CD4-positive, alpha-beta memory T cell (primary cell): ENCODE measurements at regions not wholly inside any gene's neighbourhood (a gene's known extent, or its start where the extent isn't known, plus 50 kb on each side); places are given as distances from the start of the nearest gene placed in this dataset.

Experiments used
- CTCF ChIA-PET: fragments of 350-600 bp; sonication (Branson Sonifier 250); formaldehyde crosslinking; loops from one replicate; lab custom pipeline; 2021; ENCODE audit warnings: inconsistent platforms; ENCODE audit not compliant: partially characterized antibody; lab: Charles Lee
- POLR2A ChIA-PET: fragments of 350-600 bp; sonication (Branson Sonifier 250); formaldehyde crosslinking; loops from one replicate; lab custom pipeline; 2021; ENCODE audit not compliant: partially characterized antibody; lab: Charles Lee
- DNase-seq, 5 donors: peaks; one replicate each; pipeline versions ENCODE4 v3.0.0 to v3.0.0-alpha.2; 2020 to 2022; ENCODE audit warnings: mixed read lengths in 1 of 5
- H3K27ac ChIP-seq: one replicate; pipeline ENCODE4 v1.7.0; 2013; ENCODE audit warnings: low read depth, low read length
- H3K27me3 ChIP-seq: 2 replicates; pipeline ENCODE4 v1.7.0; 2013; ENCODE audit warnings: mild to moderate bottlenecking, low read length, moderate library complexity; ENCODE audit not compliant: insufficient read depth
- H3K36me3 ChIP-seq: 2 replicates; pipeline ENCODE4 v1.7.0; 2013; ENCODE audit warnings: mild to moderate bottlenecking, low read length, moderate library complexity; ENCODE audit not compliant: insufficient read depth
- H3K4me1 ChIP-seq: 2 replicates; pipeline ENCODE4 v1.7.0; 2013; ENCODE audit warnings: mild to moderate bottlenecking, low read length, moderate library complexity; ENCODE audit not compliant: insufficient read depth
- H3K4me3 ChIP-seq, 2 donors: one replicate each; pipeline ENCODE4 v1.7.0; 2013; ENCODE audit warnings: low read length in 2 of 2, mild to moderate bottlenecking in 1 of 2
- H3K9me3 ChIP-seq, 2 donors: one replicate each; pipeline ENCODE4 v1.7.0; 2013; ENCODE audit warnings: low read length in 2 of 2, control low read depth in 1 of 2; ENCODE audit not compliant: control insufficient read depth in 1 of 2
- H3K27ac Mint-ChIP-seq, 7 donors: one replicate each; pipeline ENCODE4 v1.8.0; 2020 to 2021; ENCODE audit warnings: mixed read lengths in 7 of 7, mild to moderate bottlenecking in 6 of 7, inconsistent platforms in 3 of 7, moderate library complexity in 3 of 7
- H3K27me3 Mint-ChIP-seq, 2 donors: one replicate each; pipeline ENCODE4 v1.8.0; 2020 to 2021; ENCODE audit warnings: mixed read lengths in 2 of 2
- H3K36me3 Mint-ChIP-seq, 2 donors: one replicate each; pipeline ENCODE4 v1.8.0; 2020 to 2021; ENCODE audit warnings: mixed read lengths in 2 of 2, inconsistent platforms in 1 of 2, mild to moderate bottlenecking in 1 of 2
- H3K4me1 Mint-ChIP-seq, 4 donors: one replicate each; pipeline ENCODE4 v1.8.0; 2020 to 2021; ENCODE audit warnings: mixed read lengths in 4 of 4, mild to moderate bottlenecking in 1 of 4
- H3K4me3 Mint-ChIP-seq, 8 donors: one replicate each; pipeline ENCODE4 v1.8.0; 2020 to 2021; ENCODE audit warnings: mixed read lengths in 8 of 8, mild to moderate bottlenecking in 7 of 8, moderate library complexity in 6 of 8, inconsistent platforms in 3 of 8
- H3K9me3 Mint-ChIP-seq, 8 donors: one replicate each; pipeline ENCODE4 v1.8.0; 2020 to 2021; ENCODE audit warnings: mixed read lengths in 8 of 8, mild to moderate bottlenecking in 5 of 8, inconsistent platforms in 3 of 8, moderate library complexity in 1 of 8
- intact Hi-C: fragments of 100-400 bp; cut with micrococcal nuclease; formaldehyde crosslinking; loops from one replicate; pipeline ENCODE4 v1.15.1; 2023

DNA sequence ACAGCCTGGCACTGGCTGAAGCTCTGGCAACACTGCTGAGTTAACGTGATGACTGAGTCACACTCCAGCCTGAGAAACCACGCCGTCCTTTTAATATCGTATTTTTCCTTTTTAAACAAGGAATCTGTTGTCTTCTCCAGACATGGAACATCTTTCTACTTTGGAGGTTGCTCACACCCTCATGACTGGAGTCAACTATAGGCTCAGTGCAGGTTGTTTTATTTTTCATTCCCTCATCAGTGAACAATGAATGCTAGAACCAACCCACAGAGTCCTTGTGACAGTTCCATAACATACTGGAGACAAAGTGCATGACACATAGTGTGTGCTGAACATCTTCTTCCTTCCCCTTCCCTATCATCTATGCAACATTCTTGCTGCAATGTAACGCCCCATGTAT is 76.8 kb upstream of the CPEB2 start:
- H3K9me3 ChIP-seq = no peaks in the 10 kb centered on the region
- Mint-ChIP-seq H3K27me3 (no peaks in the 10 kb centered on the region), H3K4me3 (no peak overlapping the region), H3K4me1 (no peaks in the 10 kb centered on the region), H3K36me3 (no peaks in the 10 kb centered on the region), H3K27ac (no peak overlapping the region), H3K9me3 (no peaks in the 10 kb centered on the region)
- intact Hi-C loops = loop anchor here (2.0 kb wide), 1 partner anchor 81 kb away; no protein-coding TSS in a partner anchor
- H3K36me3 ChIP-seq = no peaks in the 10 kb centered on the region
- no peak overlapping the region for H3K4me3 ChIP-seq
- H3K4me1 ChIP-seq = no peaks in the 10 kb centered on the region
- no peak for DNase-seq
- CTCF ChIA-PET = no interaction called here
- H3K27ac ChIP-seq = no peak overlapping the region
- POLR2A ChIA-PET = no interaction called here
- H3K27me3 ChIP-seq = no peaks in the 10 kb centered on the region

DNA sequence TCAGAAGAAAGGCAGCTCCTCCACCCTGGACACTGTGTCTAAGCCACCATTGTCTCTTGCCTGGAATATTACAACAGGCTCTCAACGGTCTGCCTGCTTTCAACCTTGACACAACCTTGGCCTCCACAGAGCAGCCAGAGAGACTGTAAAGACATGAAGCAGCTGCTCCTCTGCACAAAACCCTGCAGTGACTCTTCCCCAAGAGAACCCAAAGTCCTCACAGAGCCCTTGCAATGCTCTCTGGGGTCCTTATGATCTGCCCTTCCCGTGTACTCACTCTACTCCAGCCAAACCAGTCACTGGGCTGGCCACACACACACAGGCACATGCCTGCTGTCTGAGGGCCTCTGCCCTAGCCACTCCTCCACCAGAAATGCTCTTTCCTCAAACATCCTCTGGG is 75.9 kb upstream of the CPEB2 start:
- Histone ChIP-seq H3K4me1 (no peaks in the 10 kb centered on the region), H3K27me3 (no peaks in the 10 kb centered on the region), H3K4me3 (no peak overlapping the region), H3K36me3 (no peaks in the 10 kb centered on the region), H3K9me3 (no peaks in the 10 kb centered on the region), H3K27ac (no peak overlapping the region)
- Mint-ChIP-seq H3K9me3 (no peaks in the 10 kb centered on the region), H3K27ac (no peak overlapping the region), H3K27me3 (peaks cover 0 to 3% of the 10 kb centered on the region in 2 donors), H3K4me3 (no peak overlapping the region), H3K4me1 (no peaks in the 10 kb centered on the region), H3K36me3 (no peaks in the 10 kb centered on the region)
- ChIA-PET POLR2A (no interaction called here), CTCF (no interaction called here)
- no peak for DNase-seq
- intact Hi-C loops = no loop called here

DNA sequence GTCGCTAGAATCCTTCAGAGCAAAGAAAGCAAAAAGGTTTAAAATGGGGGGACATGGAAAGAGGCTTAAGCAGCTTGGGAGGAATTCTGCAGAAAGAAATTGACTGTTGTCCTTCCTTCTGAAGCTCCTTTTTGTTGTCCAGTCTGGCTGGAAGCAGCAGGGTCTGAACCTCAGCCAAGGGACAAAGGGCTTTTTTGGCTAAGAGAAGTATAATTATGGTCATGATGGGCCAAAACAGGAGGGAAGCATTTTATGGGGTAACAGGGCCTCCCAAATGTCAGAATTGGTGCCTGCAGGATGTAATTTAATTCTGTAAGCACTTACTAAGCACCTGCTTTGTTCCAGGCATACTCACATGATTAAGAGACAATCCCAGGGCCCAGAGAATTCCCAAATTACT is 74.2 kb upstream of the CPEB2 start:
- POLR2A ChIA-PET = no interaction called here

DNA sequence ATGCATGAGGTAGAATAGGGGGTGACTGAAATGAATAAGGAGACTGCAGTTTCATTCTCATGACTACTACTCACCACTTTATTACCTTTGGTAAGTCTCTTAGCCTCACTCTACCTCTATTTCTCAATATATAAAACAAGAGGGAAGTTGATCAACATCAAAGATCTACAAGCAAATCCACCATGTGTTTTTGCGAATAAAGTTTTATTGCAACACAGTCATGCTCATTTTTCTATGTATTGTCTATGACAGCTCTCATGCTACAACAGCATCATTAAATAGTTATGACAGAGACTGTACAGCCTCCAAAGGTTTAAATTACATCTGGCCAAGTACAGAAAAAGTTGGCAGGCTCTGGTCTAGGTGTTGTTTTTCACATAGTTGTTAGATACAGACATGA is 72.6 kb upstream of the CPEB2 start:
- Mint-ChIP-seq H3K27ac (no peak overlapping the region), H3K36me3 (no peaks in the 10 kb centered on the region), H3K4me3 (no peak overlapping the region), H3K9me3 (no peaks in the 10 kb centered on the region), H3K27me3 (peaks cover 4 to 8% of the 10 kb centered on the region in 2 donors), H3K4me1 (no peaks in the 10 kb centered on the region)
- ChIA-PET CTCF (no interaction called here), POLR2A (no interaction called here)
- intact Hi-C loops = no loop called here
- Histone ChIP-seq H3K27ac (no peak overlapping the region), H3K27me3 (no peaks in the 10 kb centered on the region), H3K4me3 (no peak overlapping the region), H3K4me1 (no peaks in the 10 kb centered on the region), H3K9me3 (no peaks in the 10 kb centered on the region), H3K36me3 (no peaks in the 10 kb centered on the region)
- DNase-seq = no peak

More for the DNA sequence above, 74.2 kb upstream of the CPEB2 start:
- Histone ChIP-seq H3K9me3 (no peaks in the 10 kb centered on the region), H3K4me1 (no peaks in the 10 kb centered on the region), H3K27ac (no peak overlapping the region), H3K36me3 (no peaks in the 10 kb centered on the region), H3K4me3 (no peak overlapping the region), H3K27me3 (no peaks in the 10 kb centered on the region)
- Mint-ChIP-seq H3K36me3 (no peaks in the 10 kb centered on the region), H3K4me3 (no peak overlapping the region), H3K9me3 (no peaks in the 10 kb centered on the region), H3K27me3 (peaks cover 3 to 6% of the 10 kb centered on the region in 2 donors), H3K27ac (no peak overlapping the region), H3K4me1 (no peaks in the 10 kb centered on the region)
- CTCF ChIA-PET = no interaction called here
- intact Hi-C loops = no loop called here
- no peak for DNase-seq

DNA sequence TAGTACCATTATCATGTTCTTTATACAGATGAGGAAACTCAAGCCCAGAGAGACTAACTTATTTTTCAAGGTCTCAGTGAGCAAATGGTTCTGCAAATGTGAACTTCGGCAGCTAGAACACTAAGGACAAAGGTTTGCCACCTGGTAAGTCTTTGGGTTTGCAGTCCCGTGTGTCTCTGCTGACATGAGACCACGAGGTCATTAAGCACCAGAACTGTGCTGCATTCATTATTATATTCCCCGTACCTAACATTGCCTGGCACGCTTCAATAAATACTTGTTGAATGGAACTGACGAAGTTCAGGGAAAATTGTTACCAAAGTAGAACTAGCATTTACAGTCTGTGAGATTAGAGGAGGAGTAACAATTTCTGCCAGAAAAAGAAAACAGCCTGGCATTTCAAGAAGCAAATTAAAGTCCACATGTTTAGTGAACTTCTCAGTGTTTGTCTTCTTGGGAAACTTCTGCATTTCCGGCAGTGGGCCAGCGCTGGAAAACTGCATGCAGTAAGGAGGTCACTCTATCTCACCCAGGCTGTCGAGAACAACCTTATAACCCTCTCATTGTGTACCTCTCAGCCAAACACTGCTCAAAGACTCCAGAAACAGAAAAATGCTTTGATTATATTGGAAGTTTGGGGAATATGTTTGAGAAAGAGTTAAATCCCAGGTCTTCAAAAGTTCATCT is 67.4 kb upstream of the CPEB2 start:
- Mint-ChIP-seq H3K27ac (no peak overlapping the region), H3K27me3 (peaks cover 16 to 22% of the 10 kb centered on the region in 2 donors), H3K4me3 (no peak overlapping the region), H3K4me1 (no peaks in the 10 kb centered on the region), H3K9me3 (peaks cover 0 to 2% (median 0%) of the 10 kb centered on the region in 8 donors), H3K36me3 (no peaks in the 10 kb centered on the region)
- Histone ChIP-seq H3K36me3 (no peaks in the 10 kb centered on the region), H3K27me3 (no peaks in the 10 kb centered on the region), H3K27ac (no peak overlapping the region), H3K4me1 (no peaks in the 10 kb centered on the region), H3K4me3 (no peak overlapping the region), H3K9me3 (no peaks in the 10 kb centered on the region)
- CTCF ChIA-PET = no interaction called here
- intact Hi-C loops = no loop called here
- DNase-seq = no peak
- POLR2A ChIA-PET = no interaction called here

DNA sequence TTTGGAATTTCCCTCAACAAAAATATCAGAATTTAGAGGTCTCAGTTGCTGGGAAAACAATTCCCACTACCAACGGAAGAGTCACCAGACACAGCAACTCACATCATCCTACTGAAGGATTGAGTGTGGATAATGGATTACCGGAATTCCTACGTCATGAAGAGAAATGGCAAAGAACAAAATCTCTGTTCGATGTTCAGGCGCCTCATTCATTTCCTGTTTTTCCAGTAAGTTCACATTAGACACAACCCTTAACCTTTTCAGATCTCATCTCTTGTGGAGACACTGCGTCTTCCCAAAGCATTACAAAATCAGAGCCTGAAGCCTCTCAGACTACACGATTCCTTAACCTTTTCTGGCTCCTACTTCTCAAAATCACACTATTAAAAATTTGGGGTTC is 58.5 kb upstream of the CPEB2 start:
- Histone ChIP-seq H3K27me3 (no peaks in the 10 kb centered on the region), H3K27ac (no peak overlapping the region), H3K4me1 (no peaks in the 10 kb centered on the region), H3K9me3 (no peaks in the 10 kb centered on the region), H3K4me3 (no peak overlapping the region), H3K36me3 (no peaks in the 10 kb centered on the region)
- H3K9me3 Mint-ChIP-seq = peaks cover 0 to 11% (median 0%) of the 10 kb centered on the region in 8 donors
- H3K4me1 Mint-ChIP-seq = no peaks in the 10 kb centered on the region
- POLR2A ChIA-PET = no interaction called here
- intact Hi-C loops = no loop called here
- H3K27me3 Mint-ChIP-seq = peaks cover 10 to 11% of the 10 kb centered on the region in 2 donors
- no peak overlapping the region for H3K4me3 Mint-ChIP-seq
- no peak overlapping the region for H3K27ac Mint-ChIP-seq
- no peaks in the 10 kb centered on the region for H3K36me3 Mint-ChIP-seq
- no peak for DNase-seq
- CTCF ChIA-PET = no interaction called here

- no peak overlapping the region for H3K27ac ChIP-seq
- POLR2A ChIA-PET = no interaction called here
- no peaks in the 10 kb centered on the region for H3K36me3 ChIP-seq
- no peak overlapping the region for H3K4me3 ChIP-seq
- no peak overlapping the region for H3K4me3 Mint-ChIP-seq
- intact Hi-C loops = no loop called here
- H3K4me1 Mint-ChIP-seq = no peaks in the 10 kb centered on the region
- no peaks in the 10 kb centered on the region for H3K9me3 Mint-ChIP-seq
- no peaks in the 10 kb centered on the region for H3K27me3 ChIP-seq
- CTCF ChIA-PET = no interaction called here
- no peaks in the 10 kb centered on the region for H3K36me3 Mint-ChIP-seq
- no peak for DNase-seq
- H3K27me3 Mint-ChIP-seq = peaks cover 9 to 10% of the 10 kb centered on the region in 2 donors
- no peaks in the 10 kb centered on the region for H3K4me1 ChIP-seq
- H3K27ac Mint-ChIP-seq = no peak overlapping the region
- H3K9me3 ChIP-seq = no peaks in the 10 kb centered on the region
These were observed 49.9 kb upstream of the CPEB2 start for GRCh38 chr4:14952352-14952751.
